GM18499 (cell line): ENCODE measurements at regions not wholly inside any gene's neighbourhood (a gene's known extent, or its start where the extent isn't known, plus 50 kb on each side); places are given as distances from the start of the nearest gene placed in this dataset.

ENCODE experiments used
- ATAC-seq: cut with Tn5 transposase; IDR thresholded peaks from one replicate; pipeline ENCODE4 v1.9.1; 2021; ENCODE audit warnings: moderate number of reproducible peaks; ENCODE audit not compliant: insufficient read depth, unreplicated experiment

GRCh38 chr4:89609756-89610155, 227.2 kb downstream of the SNCA start:
- no peak for ATAC-seq

GRCh38 chr4:89604951-89605350, 232.0 kb downstream of the SNCA start:
- ATAC-seq = no peak

- no peak for ATAC-seq
Observed at GRCh38 chr4:89599026-89599425, 237.9 kb downstream of the SNCA start.

- ATAC-seq = no peak
Observed at GRCh38 chr4:89598602-89599001, 238.4 kb downstream of the SNCA start.

GRCh38 chr4:89595125-89595789, 241.7 kb downstream of the SNCA start:
- ATAC-seq = no peak

GRCh38 chr4:89590128-89590527, 246.8 kb downstream of the SNCA start:
- ATAC-seq = no peak

GRCh38 chr4:89588421-89588820, 248.5 kb downstream of the SNCA start:
- ATAC-seq = no peak

GRCh38 chr4:89587364-89587763, 249.6 kb downstream of the SNCA start:
- ATAC-seq = no peak

- ATAC-seq = no peak
Observed at GRCh38 chr4:89586864-89587263, 250.1 kb downstream of the SNCA start.

- ATAC-seq = no peak
Observed at GRCh38 chr4:89586318-89586717, 250.6 kb downstream of the SNCA start.

- ATAC-seq = no peak
Observed at GRCh38 chr4:89582756-89583505, 254.0 kb downstream of the SNCA start.

- no peak for ATAC-seq
Observed at GRCh38 chr4:89579771-89580170, 257.2 kb downstream of the SNCA start.

GRCh38 chr4:89576246-89576645, 260.7 kb downstream of the SNCA start:
- no peak for ATAC-seq

GRCh38 chr4:89575840-89576239, 261.1 kb downstream of the SNCA start:
- ATAC-seq = no peak

- ATAC-seq = no peak
Observed at GRCh38 chr4:89574176-89574575, 262.8 kb downstream of the SNCA start.

- ATAC-seq = no peak
Observed at GRCh38 chr4:89573656-89574055, 263.3 kb downstream of the SNCA start.

GRCh38 chr4:89572224-89572858, 264.6 kb downstream of the SNCA start:
- ATAC-seq = no peak

GRCh38 chr4:89570931-89571330, 263.3 kb upstream of the GPRIN3 start:
- ATAC-seq = no peak

- ATAC-seq = no peak
Observed at GRCh38 chr4:89567936-89568335, 260.3 kb upstream of the GPRIN3 start.

- ATAC-seq = no peak
Observed at GRCh38 chr4:89563431-89563830, 255.8 kb upstream of the GPRIN3 start.

- ATAC-seq = no peak
Observed at GRCh38 chr4:89562746-89563145, 255.1 kb upstream of the GPRIN3 start.

GRCh38 chr4:89561048-89561447, 253.4 kb upstream of the GPRIN3 start:
- ATAC-seq = no peak
